GM19395 (cell line): ENCODE measurements at regions not wholly inside any gene's neighbourhood (a gene's known extent, or its start where the extent isn't known, plus 50 kb on each side); places are given as distances from the start of the nearest gene placed in this dataset.
"Not testable (repeated sequence)": the region's sequence is repeated elsewhere in the genome, so short reads cannot be mapped to it uniquely, and the experiment has no call there.

Source experiments
- ATAC-seq: cut with Tn5 transposase; IDR thresholded peaks from one replicate; pipeline ENCODE4 v1.9.1; 2021; ENCODE audit warnings: mild to moderate bottlenecking, moderate library complexity; ENCODE audit not compliant: unreplicated experiment

DNA sequence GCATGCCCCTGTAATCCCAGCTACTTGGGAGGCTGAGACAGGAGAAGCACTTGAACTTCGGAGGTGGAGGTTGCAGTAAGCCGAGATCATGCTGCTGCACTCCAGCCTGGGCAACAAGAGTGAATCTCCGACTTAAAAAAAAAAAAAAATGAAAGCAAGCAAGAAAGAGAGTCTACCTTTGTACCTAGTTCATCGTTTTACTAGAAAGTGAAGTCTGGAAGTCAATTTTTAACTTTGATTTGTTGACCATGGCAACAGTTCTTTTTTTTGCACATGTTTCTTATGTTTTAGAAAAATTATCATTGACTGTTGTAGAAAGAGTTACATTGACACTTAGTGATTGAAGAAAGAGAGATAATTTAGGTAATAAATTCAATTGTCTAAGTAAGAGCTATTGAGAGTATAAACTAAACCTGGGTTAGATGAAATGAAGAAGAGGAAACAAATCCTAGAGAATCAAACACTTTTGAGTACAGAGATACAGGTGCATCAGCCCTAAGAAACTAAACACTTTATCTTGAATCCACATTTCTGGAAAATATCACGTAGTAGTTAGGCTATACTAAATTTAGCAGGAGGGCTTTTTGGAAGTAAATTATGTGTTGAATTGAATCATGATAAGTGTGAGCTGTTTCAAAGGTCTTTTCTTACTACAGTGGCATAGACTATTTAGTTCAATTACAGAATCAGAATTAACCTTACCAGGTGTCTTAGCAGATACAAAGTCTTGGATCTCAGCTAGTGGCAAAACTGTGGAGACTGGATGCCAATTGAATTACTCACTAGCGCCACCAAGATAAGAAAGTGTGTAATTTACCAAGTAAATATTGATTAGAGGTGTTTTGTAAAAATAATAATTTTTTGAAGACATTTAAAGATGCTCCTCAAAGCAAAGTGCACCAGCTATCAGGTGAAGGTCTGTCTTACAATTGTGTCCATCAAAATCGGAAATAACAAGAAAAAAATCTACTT lies 303.4 kb upstream of the NRXN1 start:
- no peak for ATAC-seq

DNA sequence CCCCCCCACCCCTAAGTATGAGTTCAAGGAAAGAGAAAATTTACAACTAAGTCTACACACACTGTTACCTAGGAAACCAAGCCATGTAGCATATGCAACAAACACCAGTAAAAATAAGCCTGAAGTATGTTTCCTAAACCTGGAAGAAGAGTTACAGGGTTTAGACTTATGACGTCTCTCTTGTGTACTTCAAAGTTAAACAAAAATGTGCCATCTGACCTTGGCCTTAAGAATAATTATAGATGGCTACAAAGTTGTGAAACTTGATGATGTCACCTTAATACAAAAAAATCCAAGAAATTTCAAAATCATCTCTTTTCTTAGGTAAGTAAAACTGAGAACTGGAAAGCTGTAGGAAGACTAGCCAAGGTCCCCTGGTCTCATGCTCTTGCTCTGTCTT lies 297.6 kb upstream of the NRXN1 start:
- no peak for ATAC-seq

DNA sequence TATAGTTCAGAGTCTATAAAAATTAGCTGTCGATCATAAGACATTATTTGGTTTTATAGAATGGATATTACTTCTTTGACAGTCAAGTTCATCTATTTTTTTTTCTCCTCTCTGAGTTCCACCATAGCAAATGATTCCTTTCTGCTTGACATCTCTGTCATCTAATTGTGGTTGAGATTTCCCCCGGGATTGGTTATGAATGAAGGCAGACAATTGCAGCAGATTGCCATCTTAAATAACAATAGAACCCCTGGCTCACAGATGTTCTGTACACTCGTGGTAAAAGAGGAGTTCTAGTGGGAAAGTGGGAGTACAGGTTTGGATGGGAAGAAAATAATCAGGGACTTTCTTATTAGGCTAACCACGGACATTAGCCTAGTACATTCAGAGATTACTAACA lies 292.1 kb upstream of the NRXN1 start:
- no peak for ATAC-seq

DNA sequence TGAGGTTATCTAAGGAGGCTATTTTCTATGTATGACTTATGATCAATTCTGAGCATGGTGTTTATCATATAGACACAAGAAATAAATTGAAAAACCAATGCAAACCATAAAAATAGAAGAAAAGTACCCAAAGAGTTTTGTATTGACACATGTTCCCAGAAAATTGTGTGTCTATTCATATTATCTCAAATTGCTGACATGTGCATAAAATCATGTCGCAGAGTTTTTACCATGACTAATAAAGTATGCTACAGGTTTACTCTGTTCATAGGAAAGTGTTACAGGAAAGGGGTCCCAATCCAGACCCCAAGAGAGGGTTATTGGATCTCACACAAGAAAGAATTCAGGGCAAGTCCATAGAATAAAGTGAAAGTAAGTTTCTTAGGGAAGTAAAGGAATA lies 290.7 kb upstream of the NRXN1 start:
- no peak for ATAC-seq

DNA sequence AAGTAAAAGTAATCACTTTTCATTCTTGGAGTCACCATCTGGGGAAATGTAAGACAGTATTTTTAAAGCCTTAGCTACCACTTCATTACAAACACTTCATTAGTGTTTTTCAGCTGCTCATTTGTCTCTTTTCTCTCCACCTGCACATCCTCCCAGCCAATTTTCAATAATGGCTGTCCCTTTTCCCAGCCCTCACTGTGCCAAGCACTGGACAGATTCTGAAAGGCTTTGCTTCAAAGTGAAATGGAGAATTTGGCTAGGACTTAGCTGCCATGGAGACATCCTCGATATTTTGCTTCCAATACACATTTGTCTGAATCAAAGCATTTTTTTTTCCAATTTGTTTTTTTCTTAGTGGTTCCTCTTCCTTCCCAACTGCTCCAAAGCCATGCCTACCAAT lies 272.4 kb upstream of the NRXN1 start:
- ATAC-seq = no peak

DNA sequence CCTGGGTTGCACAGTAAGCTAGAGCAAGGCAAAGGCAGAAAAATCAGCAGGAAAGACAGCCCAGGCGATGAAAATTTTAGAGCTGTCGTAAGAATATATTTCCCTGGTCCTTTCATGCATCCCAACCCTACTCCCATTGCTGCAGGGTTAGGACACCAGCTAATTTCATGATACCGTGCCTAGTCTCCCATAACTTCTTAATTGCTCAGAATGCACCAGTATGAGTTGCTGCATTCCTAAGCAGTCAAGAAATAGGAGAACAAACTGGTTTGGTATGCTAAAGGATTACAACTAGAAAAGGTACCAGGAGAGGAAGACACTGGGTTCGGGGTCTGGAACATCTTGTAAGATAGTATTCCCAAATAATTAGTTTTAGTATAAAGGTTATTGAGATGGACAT lies 269.4 kb upstream of the NRXN1 start:
- no peak for ATAC-seq

DNA sequence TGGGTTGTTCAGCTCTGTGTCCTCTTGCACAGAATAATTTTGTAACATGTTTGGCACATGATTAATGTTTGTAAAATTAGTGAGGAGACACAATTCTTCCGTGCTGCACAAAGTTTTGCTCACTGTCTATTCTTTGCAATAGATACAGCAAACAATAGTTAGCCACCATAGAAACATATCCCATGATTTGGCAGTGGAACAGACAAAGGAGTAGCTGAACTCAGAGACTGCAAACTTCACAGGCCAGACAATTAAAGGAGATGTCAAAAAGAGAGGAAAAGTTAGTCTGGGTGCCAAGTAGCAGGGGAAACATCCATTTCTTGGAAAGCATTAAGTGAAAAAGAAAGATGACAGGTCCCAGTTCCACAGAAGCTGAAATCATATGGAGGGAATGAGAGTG lies 267.4 kb upstream of the NRXN1 start:
- ATAC-seq = no peak

DNA sequence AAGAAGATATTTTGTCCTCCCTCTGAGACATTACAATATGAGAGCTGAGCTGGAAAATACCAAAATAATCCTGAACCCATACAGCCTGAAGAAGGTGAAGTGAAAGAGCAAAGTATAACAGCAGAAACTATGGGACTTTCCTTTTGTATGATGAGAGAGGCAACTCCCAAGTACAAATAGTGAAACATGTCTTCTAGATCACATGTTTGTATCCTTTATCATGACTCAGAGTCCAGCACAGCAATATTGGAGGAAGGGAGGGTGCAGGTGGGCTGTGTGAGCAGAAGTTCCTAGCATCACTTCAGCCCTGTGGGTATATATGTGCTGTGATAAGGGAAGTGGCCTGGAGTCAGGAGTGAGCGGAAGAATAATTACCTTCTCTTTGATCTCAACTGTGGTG lies 265.6 kb upstream of the NRXN1 start:
- no peak for ATAC-seq

DNA sequence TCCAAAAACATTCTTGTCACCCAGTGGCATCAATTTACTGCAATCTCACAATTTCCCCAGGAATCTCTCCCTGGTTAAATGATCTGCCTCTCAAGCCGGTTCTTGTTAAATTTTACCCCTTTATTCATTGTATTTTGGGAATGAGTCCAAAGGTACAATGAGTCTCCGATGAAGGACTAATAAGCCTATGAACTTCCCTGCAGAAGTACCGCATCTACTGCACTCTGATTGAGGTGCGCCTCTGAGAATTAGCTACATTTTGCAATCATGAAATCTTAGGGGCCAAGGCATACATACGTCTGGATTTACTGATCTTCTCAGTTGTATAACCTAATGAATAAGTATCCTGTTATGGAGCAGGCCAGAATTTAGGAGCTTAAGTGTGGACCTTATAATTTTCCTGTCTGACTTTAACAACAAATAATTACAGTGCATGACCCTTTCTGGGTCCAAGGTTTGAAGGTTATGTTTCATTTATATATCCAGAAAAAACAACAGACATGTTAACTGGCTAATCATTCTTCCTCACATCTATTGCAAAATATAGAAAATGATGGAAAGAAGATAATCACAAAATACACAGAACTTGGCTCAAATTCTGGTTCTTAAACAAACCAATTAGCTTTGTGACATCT lies 261.8 kb upstream of the NRXN1 start:
- no peak for ATAC-seq

DNA sequence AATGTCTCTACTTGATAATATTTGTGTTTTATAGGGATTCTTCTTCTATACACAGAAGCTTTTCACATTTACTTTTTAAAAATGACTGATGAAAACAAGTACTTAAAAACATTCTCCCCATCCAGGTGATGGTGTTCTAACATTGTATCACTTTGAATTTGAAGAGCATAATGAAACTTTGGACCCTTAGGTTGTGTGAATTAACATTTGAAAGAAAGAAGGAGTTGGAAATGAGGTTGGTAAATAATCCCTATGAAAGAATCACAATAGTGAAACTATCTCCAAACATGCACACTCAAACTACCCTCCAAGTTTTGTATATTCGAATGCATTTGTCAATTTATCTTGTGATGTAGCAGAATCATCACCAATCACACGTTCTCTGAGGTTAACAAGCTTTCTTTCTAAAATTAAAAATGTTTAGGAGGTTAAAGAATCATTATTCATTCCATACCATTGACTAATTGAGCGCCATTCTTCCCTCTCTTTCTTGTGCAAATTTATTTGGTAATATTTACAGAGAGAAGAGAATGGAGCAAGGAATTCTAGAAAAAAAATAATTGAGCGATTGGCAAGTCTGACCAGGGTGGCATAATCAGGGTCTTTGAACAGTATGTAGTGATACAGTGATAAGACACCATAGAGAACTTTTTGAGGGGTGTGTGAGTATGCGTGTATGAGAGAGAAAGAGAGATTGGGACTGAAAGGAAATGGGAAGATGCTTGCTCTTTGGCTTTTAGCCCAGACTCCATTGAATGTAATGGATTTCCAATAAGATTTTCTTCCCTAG lies 260.0 kb upstream of the NRXN1 start:
- ATAC-seq = no peak

DNA sequence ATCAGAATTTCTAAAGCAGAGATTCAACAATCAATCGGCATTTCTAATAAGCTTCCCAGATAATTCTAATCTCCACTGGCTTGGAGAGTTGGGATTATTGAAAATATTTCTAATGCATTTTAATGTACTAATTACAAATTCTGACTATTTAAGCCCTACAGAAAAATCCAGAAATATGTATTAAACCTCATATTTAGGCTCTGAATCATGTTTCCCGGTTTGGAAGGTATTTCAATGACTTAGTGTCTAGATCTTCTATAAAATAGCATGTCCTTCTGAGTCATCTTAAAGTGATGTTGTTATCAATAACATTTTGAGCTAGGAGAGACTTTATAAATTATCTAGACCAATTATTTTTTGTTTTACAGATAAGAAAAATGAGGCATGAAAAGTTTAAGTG lies 258.8 kb upstream of the NRXN1 start:
- no peak for ATAC-seq

DNA sequence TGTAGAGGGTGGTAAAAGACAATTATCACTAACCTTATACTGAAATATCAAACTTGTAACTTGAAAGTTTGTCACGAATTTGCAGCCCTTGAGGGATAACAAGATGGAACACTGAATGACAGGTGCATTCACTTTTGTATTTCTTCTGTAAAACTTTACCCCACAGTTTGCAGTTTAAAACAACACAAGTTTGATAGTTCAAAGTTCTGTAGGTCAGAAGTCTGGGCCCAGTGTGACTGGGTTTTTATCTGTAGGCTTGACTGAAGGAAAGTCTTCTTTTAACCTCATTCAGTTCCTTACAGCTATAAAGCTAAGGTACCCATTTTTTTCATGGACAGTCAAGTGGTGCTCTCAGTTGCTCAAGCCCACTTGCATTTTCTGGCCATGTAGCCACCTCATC lies 257.1 kb upstream of the NRXN1 start:
- no peak for ATAC-seq

DNA sequence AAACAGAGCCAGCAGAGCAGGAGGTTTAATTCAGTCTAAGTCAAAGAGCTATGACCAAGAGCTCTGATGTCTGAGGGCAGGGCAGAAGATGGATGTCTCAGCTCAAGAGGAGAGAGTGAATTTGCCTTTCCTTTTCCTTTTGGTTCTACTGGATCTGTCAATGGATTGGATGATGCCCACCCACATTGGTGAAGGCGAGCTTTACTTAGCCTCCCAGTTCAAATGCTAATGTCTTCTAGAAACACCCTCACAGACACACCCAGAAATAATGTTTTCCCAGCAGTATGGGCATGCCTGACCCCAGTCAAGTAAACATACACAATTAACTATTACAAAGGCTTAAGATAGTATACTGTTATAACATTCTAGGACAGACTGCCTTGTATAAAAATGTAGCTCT lies 236.3 kb upstream of the NRXN1 start:
- no peak for ATAC-seq

DNA sequence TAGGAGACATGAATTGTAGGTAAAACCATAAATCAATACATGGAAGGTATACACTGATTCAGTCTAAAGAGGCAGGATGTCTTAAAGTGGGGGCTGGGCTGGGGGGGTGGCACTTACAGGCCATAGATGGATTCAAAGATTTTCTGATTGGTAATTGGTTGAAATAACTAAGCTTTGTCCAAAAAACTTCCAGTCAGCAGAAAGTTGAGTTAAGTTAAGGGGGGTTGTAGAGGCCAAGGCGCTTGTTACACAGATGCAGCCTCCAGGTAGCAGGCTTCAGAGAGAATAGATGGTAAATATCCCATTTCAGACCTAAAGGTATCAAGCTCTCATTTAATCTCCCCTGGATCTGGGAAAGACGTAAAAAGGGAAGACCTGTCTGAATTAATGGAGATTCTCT lies 233.6 kb upstream of the NRXN1 start:
- no peak for ATAC-seq

DNA sequence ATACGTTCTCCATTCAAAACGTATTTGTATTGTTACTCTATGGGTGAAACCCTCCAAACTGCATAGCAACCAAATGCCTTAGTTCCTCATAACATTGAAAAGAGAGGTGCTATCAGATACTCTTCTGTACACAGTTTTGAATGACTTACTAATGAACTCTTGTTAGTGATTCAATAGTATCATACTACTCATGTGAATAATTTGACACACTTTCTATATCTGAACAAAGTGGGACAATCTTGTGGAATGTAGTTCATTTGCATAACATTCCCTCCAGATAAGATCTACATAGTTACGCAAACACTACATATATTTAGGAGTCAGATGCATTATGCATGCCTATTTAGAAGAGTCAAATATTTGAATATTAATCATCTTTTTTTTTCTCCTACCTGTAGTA lies 232.0 kb upstream of the NRXN1 start:
- no peak for ATAC-seq

DNA sequence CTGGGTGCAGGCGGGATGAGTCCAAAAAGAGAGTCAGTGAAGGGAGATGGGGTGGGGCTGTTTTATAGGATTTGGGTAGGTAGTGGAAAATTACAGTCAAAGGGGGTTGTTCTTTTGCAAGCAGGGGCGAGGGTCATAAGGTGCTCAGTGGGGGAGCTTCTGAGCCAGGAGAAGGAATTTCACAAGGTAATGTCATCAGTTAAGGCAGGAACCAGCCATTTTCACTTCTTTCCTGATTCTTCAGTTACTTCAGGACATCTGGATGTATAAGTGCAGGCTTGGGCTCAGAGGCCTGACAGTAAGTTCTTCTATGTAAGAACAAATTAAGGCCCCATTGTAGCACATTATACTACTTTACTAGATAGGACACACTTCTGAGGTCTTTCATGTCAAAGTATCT lies 231.2 kb upstream of the NRXN1 start:
- not testable (repeated sequence) for ATAC-seq

DNA sequence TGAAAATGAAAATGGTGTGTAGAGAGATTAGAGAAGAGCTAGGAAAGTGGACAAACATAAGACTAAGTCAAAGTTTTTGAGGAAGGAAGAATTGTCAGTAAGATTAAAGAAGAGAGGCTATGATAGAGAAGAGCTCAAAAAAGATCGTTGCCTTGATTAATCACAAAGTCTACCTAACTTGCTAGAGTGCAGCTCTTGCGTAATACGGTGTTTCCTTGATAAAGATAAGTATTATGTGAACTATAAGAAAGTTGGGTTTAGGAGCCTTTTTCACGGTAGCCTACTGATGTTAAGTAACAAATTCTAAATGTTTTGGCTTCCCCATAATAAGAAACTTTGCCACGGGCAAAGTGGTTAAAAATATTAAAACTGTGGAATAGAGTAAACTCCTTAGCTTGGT lies 226.4 kb upstream of the NRXN1 start:
- no peak for ATAC-seq

DNA sequence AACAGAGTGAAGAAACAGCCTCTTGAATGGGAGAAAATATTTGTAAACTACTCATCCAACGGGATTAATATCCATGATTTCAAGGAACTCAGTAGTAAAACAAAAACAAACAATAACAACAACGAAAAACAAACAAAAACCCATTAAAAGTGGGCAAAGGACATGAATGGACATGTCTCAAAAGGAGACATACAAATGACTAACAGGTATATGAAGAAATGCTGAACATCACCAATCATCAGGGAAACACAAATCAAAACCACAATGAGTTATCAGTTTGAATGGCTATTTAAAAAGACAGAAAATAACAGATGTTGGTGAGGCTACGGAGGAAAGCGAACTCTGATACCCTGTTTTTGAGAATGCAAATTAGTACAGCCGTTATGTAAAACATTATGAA lies 224.8 kb upstream of the NRXN1 start:
- no peak for ATAC-seq

DNA sequence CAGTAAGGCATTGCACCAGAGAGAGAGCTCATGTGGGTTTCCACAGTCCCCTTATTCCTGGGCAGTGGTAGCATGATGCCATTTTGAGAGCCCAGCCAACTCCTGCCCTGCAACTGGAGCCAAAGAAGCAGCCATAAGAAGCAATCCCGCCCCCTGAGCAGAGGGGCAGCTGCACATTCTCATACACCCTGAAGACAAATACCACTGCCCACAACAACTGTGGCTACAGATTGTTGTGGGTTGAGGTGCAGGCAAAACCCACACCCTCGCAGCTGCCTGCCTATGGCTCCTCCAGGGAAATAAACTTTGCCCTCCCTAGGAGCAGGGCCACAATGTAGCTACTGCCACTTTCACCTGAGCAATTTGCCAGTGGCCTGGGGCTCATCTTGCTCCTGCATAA lies 219.4 kb upstream of the NRXN1 start:
- ATAC-seq = no peak

DNA sequence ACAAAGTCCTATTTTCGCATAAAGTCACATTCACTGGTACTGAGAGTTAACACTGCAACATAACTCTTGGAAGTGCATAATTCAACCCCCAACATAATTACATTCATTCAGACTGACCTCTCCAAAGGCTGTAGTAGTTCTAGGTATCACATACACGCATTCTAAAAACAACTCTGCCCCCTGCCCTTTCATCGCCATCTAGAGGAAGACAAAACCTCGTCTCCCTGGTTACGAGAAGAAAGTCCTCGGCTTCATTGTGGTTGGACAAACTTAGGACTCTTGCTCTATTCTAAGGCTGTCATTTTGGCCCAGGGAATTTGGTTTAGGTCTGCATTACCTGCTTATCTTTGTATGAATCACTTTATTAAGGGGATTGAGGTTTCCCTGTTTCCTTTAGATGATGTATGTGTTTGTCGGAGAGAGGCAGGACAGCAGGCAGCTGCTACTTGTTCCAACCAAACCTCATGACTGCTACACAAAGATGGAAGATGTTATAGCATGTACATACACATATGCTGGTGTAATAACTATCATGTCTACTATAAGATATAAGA lies 215.4 kb upstream of the NRXN1 start:
- ATAC-seq = no peak

DNA sequence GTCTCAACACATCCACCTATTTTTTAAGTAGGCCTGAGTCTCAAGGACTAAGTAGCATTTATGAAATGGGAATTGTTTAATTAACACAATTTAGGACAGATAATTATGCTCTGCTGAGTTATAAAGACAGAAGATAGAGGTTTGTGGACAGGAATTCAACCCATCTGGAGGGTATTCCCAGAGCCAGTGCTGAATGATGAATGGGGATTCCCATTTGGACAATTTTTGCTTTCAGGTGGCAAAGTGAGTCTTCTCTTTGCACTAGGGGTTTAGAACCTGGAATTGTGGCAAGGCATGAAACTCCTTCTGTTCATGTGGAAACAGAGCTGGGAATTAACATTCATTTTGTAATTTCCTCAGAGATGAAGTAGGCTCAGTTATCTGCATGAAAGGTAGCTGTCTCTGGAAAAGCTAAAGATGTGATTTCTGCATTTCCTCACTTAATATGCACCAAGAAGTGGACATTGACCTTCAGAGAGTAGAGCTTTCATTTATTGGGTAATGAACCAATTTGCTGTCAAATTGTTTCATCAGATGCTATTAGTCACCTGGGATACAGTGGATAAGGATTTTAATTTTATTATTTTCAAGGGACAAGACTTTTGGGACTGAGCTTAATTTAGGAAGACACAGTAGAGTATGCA lies 212.1 kb upstream of the NRXN1 start:
- ATAC-seq = no peak
